NCI-H187 treated with DMSO at 0.1 percent for 48 hours (cell line): ENCODE measurements at regions not wholly inside any gene's neighbourhood (a gene's known extent, or its start where the extent isn't known, plus 50 kb on each side); places are given as distances from the start of the nearest gene placed in this dataset.

ENCODE experiments used
- DNase-seq: peaks from one replicate; lab custom pipeline; 2025; lab: John Stamatoyannopoulos, UW

GRCh38 chr3:106533788-106534160 is 665.0 kb upstream of the CBLB start:
- DNase-seq, result no peak

- DNase-seq, result no peak
Measured at GRCh38 chr3:106534206-106534605, 665.4 kb upstream of the CBLB start.

DNA sequence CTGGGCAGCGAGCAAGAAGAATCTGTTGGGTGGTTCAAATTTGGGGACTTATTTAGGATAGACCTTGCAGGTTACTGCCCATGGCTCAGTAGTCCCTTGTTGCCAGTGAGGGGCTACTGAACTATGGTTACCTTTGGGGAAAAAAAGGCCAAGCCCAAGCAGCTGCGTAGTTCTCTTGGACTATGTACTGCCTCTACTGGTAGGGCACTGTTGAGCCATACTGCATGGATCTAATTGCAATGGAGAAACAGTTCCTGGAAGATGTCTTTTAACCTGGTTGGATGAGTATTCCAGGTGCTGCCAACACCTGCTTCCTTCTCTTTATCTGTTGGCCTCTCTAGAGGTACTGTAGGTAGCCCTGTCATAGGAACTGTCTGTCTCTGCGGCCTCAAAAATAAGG is 671.9 kb upstream of the CBLB start:
- no peak for DNase-seq

DNA sequence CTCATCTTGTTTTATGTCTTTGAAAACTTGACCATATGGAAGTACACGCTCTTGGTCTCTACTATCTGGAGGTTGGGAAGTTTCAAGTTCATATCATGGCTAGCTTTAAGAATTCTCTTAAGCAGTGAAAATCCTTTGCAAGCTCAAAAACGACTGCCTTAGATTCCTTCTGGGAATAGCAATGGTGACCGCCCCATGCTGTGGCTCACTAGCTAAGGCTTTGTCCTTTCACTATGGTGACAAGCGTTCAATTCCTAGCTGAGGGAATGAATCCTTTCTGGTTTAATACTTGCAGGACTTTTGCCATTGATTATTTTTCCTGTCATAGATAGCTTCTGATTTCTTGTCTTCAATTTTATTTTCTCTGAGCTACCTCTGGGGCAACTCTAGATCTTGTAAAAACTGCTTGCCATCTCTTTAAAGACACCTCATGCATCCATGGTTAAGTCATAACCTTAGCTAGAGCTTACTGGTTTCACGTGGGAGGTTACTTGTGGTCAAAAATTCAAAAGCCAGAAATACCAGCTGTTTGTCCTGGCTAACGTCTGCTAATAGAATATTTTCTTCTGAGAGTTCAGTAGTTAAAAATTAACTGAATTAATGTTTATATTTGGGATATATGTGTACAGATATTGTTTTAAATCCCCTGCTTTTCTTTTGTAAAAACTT is 673.4 kb upstream of the CBLB start:
- DNase-seq, result no peak

- DNase-seq, result no peak
Measured at GRCh38 chr3:106552351-106553043, 683.7 kb upstream of the CBLB start.

DNA sequence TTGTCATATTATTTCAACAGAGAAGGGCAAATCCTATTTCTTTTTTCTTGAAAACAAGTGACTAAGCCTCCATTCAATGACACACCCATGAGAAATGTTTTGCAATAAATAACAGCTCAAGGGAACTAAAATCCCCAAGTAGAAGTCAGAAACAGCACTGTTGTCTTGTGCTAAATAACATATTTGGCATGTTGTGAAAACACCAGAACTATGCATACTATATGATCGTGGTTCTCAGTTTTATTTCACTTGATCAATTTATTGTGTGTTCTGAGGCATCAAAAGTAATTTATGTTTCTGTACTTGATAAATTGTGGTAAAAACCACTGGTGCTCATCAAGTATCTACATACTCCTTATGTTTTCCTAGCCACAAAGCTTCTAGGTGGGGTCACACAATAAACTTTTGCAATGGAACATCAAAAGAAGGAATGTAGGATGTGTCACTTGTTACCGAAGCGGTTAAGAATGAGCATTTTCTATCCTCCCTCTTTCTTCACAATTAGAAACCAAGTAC is 691.7 kb upstream of the CBLB start:
- DNase-seq, result no peak

GRCh38 chr3:106566277-106566676 is 697.5 kb upstream of the CBLB start:
- DNase-seq, result no peak

DNA sequence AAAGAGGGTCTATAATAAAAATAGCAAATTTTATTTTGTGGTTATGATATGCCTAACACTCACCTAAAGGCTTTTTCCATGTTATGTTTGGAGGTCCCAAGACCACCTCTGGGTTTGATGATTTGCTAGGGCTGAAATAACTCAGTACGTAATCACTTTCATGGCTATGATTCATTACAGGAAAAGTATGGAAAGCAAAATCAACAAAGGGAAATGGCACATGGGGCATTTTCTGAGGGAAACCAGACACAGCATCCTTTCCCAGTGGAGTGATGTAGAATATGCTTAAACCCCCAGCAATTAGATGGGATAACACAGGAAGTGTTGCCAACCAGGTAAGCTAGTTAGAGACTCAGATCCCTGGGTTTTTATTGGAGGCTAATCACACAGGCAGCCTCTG is 701.6 kb upstream of the CBLB start:
- no peak for DNase-seq

GRCh38 chr3:106573605-106574004 is 704.8 kb upstream of the CBLB start:
- no peak for DNase-seq

DNA sequence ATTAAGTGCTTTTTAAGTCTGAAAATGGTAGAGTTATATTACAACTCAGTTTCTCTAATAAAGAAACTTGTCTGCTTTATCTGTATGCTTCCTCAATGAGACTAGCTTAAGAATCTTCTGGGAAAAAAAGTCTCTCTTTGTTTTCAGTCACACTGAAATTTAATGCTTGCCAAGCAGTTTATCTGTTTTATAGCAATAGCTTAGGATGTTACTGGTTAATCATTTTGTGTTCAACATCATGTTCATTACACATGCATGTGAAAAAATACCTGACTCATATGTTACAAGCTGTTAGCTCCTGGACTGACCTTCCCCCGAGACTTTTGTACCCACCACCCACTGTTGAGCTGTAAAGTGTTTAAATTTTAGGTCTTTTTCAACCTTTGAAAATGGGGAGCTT is 706.2 kb upstream of the CBLB start:
- no peak for DNase-seq

GRCh38 chr3:106577241-106577640 is 708.4 kb upstream of the CBLB start:
- no peak for DNase-seq

DNA sequence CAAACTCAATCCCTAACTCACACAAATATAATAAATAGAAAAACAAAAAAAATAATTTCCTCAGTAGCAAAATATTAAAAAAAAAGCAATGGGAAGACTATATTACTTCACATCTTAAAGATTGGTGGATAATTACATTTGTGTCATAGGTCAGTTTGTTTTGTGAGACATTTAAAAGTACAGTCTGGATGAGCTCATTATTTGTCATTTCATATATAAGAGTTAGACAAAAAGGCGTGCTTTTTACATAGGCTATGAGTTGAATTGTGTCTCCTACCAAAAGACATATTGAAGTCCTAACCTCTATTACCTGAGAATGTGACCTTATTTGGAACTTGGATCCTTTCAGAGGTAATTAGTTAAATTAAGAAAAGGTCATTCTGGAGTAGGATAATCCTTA is 710.1 kb upstream of the CBLB start:
- DNase-seq, result no peak

DNA sequence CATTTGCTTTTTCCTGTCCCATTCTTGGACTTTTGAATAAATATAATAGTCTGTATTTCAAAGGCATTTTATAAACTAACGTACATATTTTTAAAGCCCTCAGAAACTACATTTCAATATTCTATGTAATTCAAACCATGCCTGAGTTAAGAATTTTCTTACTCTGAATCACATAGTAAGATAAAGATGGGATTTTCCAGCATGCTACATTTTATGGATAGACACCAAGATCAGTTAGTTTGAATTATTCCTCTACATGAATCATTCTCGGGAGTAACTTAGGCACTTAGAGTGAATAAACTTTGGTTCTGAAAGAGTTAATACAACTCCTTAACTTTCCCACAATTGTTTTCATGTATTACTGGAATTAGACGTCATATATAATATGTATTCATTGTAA is 713.3 kb upstream of the CBLB start:
- no peak for DNase-seq

DNA sequence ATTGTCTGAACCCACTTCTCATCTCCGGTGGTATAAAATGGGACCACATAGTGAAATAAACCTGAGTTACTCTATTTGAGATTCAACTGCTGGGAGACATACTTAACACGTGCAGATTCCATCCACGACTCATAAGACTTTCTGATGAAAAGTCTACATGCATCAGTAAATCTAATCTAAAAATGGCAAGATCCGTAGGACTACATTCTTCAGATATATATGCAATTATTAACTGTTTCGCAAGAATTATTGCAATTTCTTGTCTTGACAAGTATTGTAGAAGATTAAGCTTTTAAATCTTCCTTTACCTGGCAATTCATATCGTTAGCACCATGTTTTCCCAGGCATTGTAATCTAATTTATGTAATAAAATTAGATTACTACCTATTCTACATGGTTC is 718.7 kb upstream of the CBLB start:
- DNase-seq, result no peak

GRCh38 chr3:106588739-106589138 is 719.9 kb upstream of the CBLB start:
- no peak for DNase-seq

GRCh38 chr3:106589311-106589942 is 720.6 kb upstream of the CBLB start:
- DNase-seq, result no peak

DNA sequence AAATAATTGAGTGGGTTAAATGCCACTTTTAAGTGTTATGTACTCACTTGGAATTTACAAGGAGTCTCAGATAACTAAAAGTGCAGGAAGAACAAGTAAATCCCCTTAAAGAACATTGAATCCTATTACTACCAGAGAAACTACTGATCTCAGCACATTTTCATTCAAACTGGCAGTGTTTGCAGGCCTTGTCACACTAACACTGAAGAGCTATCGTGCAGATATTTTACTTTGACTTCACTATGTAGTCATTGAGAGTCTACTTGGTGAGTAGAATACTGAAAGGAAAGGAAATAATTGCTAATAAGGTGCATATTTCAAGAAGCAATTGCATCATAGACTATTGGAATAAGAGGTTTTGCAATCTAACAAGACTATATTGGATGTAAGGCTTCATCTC is 721.4 kb upstream of the CBLB start:
- DNase-seq, result no peak

- DNase-seq, result no peak
Measured at GRCh38 chr3:106593381-106593780, 724.6 kb upstream of the CBLB start.

- DNase-seq, result peak; percentile 27
Measured at GRCh38 chr3:106609666-106610301, 741.0 kb upstream of the CBLB start.

GRCh38 chr3:106610362-106610959 is 741.6 kb upstream of the CBLB start:
- no peak for DNase-seq

DNA sequence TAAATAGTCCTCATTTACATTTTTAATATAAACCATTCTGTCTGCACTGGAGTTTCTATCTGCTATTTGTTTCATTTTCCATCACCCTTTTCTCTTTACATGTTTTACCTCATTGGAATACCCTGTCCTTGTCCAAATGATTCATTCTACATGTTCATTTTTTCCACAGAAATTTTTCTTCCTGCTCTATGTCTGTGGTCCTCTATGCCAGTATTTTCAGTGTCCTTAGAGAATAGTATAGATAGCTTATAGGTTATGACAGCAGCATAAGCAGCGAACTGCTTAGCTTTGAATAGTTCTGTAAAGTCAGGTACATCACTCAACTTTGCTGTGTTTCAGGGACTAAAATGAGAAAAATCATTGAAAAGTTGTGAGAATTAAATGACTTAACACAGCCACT is 742.3 kb upstream of the CBLB start:
- DNase-seq, result no peak

DNA sequence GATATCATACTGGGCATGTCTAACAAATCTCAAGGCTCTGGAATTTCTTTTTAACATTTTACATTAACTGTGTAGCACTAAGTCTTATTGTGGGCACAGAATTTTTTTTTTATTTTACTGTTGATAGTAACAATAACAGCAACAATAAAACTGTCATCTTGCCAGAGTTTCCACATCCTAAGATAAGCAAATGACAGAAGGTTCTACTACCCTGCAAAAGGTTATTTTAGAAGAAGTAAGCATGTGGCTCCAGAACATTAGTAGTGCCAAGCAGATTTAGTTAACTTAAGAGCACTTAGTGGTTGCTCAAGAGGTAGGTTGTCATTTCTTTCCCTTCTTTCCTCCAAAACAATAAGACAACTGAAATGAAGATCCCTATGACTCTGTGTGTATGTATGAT is 743.0 kb upstream of the CBLB start:
- DNase-seq, result no peak

DNA sequence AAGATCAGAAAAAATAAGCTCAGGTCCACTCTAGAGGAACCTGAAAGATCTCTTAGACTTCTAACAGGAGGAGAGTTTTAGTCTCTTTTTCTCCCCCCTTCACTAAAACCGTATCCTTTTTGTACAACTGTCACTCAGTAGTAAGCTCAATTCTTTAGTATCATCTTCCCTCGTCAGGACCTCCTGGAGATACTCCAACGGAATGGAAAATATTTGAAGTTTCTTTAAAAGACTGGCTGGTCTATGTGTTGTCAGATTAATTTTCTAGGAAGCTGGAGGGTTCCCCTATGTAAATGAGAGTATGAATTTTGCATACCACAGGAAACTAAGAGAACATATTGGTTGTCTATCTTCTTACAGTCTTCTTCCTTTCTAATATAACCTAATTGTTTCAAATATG is 747.7 kb upstream of the CBLB start:
- DNase-seq, result no peak
